ENCODE measurements at regions not wholly inside any gene's neighbourhood (a gene's known extent, or its start where the extent isn't known, plus 50 kb on each side); places are given as distances from the start of the nearest gene placed in this dataset.

DNA sequence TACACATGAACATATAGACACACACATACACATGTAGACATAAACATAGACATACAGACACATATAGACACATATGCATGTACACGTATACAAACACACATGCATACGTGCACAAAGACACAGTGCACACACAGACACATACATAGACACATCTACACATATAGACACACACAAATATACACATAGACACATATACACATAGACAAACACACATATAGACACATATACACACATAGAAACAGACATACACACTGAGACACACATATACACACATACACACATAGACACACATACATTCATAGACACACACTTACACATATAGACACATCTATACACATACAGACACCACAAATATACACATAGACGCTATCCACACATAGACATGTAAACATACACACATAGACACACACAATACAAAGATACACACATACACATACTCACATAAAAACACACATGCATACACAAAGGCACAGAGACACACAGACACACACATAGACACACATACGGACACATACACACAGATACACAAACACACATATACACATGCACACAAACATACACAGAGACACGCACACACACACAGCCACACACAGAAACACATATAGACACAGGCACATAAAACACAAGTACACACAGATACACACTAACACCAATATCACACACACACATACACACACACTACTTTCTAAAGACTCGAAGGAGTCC lies 254.0 kb downstream of the TSHZ3 start:
- H3K27ac ChIP-seq (ENCODE audit: low read length), result no peak overlapping the region

DNA sequence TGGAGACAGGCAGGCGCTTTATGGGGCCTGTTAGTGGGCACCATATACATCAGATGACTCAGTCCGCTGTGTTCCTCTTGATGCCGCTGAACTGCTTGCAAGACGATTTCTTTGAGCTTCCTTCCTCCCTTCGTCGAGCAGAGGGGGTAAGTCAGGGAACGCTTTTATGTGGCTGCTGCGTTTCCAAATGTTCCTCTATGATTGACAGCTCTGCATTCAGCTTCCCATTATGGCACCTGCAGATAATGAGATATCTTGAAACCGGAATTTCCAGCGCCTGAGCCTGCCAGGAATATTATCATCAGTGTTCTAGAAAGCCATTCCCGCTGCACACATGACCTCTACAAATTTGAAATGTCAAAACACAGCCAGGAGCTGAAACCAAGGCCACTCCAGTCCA lies 257.0 kb downstream of the TSHZ3 start:
- peaks cover 4% of the 10 kb centered on the region for H3F3A ChIP-seq (ENCODE audit: insufficient read depth, low read length, poor library complexity, severe bottlenecking)
- peak overlapping the region; percentile 22 for H3K4me3 ChIP-seq (ENCODE audit: low read length)
- H3K9ac ChIP-seq (ENCODE audit: low read length), result no peak overlapping the region
- no peaks in the 10 kb centered on the region for H3K79me2 ChIP-seq (replicated peaks; ENCODE audit: insufficient read depth, low read length)
- no peaks in the 10 kb centered on the region for H3K27me3 ChIP-seq (ENCODE audit: insufficient read depth, low read depth, low read length)
- H3K4me2 ChIP-seq (ENCODE audit: low read length), result peak overlapping the region; percentile 53
- H3K9me2 ChIP-seq (ENCODE audit: insufficient read depth, low read length), result no peaks in the 10 kb centered on the region
- TF ChIP-seq TAF1 (IDR thresholded peaks at IDR 0.05; ENCODE audit: low read depth), result no peak
- peak; percentile 48 for TF ChIP-seq EP300 (conservative IDR thresholded peaks at IDR 0.05; ENCODE audit: poor library complexity, severe bottlenecking)
- TF ChIP-seq, protein P1, sequence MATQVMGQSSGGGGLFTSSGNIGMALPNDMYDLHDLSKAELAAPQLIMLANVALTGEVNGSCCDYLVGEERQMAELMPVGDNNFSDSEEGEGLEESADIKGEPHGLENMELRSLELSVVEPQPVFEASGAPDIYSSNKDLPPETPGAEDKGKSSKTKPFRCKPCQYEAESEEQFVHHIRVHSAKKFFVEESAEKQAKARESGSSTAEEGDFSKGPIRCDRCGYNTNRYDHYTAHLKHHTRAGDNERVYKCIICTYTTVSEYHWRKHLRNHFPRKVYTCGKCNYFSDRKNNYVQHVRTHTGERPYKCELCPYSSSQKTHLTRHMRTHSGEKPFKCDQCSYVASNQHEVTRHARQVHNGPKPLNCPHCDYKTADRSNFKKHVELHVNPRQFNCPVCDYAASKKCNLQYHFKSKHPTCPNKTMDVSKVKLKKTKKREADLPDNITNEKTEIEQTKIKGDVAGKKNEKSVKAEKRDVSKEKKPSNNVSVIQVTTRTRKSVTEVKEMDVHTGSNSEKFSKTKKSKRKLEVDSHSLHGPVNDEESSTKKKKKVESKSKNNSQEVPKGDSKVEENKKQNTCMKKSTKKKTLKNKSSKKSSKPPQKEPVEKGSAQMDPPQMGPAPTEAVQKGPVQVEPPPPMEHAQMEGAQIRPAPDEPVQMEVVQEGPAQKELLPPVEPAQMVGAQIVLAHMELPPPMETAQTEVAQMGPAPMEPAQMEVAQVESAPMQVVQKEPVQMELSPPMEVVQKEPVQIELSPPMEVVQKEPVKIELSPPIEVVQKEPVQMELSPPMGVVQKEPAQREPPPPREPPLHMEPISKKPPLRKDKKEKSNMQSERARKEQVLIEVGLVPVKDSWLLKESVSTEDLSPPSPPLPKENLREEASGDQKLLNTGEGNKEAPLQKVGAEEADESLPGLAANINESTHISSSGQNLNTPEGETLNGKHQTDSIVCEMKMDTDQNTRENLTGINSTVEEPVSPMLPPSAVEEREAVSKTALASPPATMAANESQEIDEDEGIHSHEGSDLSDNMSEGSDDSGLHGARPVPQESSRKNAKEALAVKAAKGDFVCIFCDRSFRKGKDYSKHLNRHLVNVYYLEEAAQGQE (IDR thresholded peaks at IDR 0.05; ENCODE audit: borderline replicate concordance), result peak; percentile 100
- TF ChIP-seq SMC3 (conservative IDR thresholded peaks at IDR 0.05; ENCODE audit: poor library complexity), result peak; percentile 25
- peak; percentile 17 for TF ChIP-seq RAD21 (conservative IDR thresholded peaks at IDR 0.05)
- no peak for TF ChIP-seq MXI1 (conservative IDR thresholded peaks at IDR 0.05; ENCODE audit: poor library complexity, severe bottlenecking)
- no peak for TF ChIP-seq EZH2 (IDR thresholded peaks at IDR 0.05; ENCODE audit: borderline replicate concordance, insufficient read depth, low read length, poor library complexity, severe bottlenecking)
- peak; percentile 80 for TF ChIP-seq POLR2AphosphoS5 (IDR thresholded peaks at IDR 0.05)
- H2AFZ ChIP-seq (ENCODE audit: low read depth, low read length), result no peak overlapping the region
- H3K36me3 ChIP-seq (ENCODE audit: insufficient read depth, low read length), result no peaks in the 10 kb centered on the region
- H3K9me3 ChIP-seq (ENCODE audit: low read length), result no peaks in the 10 kb centered on the region
- no peaks in the 10 kb centered on the region for H4K20me1 ChIP-seq (ENCODE audit: insufficient read depth)
- peak overlapping the region; percentile 41 for H3K27ac ChIP-seq (ENCODE audit: low read length)

More for the DNA sequence above, 254.0 kb downstream of the TSHZ3 start:
- peaks cover 4% of the 10 kb centered on the region for H3F3A ChIP-seq (ENCODE audit: insufficient read depth, low read length, poor library complexity, severe bottlenecking)
- H3K79me2 ChIP-seq (replicated peaks; ENCODE audit: insufficient read depth, low read length), result no peaks in the 10 kb centered on the region
- H3K4me3 ChIP-seq (ENCODE audit: low read length), result no peak overlapping the region
- no peaks in the 10 kb centered on the region for H4K20me1 ChIP-seq (ENCODE audit: insufficient read depth)
- no peak overlapping the region for H3K4me2 ChIP-seq (ENCODE audit: low read length)
- TF ChIP-seq SMC3 (conservative IDR thresholded peaks at IDR 0.05; ENCODE audit: poor library complexity), result no peak
- no peak for TF ChIP-seq RAD21 (conservative IDR thresholded peaks at IDR 0.05)
- TF ChIP-seq, protein P2, sequence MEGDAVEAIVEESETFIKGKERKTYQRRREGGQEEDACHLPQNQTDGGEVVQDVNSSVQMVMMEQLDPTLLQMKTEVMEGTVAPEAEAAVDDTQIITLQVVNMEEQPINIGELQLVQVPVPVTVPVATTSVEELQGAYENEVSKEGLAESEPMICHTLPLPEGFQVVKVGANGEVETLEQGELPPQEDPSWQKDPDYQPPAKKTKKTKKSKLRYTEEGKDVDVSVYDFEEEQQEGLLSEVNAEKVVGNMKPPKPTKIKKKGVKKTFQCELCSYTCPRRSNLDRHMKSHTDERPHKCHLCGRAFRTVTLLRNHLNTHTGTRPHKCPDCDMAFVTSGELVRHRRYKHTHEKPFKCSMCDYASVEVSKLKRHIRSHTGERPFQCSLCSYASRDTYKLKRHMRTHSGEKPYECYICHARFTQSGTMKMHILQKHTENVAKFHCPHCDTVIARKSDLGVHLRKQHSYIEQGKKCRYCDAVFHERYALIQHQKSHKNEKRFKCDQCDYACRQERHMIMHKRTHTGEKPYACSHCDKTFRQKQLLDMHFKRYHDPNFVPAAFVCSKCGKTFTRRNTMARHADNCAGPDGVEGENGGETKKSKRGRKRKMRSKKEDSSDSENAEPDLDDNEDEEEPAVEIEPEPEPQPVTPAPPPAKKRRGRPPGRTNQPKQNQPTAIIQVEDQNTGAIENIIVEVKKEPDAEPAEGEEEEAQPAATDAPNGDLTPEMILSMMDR (IDR thresholded peaks at IDR 0.05; ENCODE audit: poor library complexity, severe bottlenecking), result no peak
- TF ChIP-seq EP300 (conservative IDR thresholded peaks at IDR 0.05; ENCODE audit: poor library complexity, severe bottlenecking), result no peak
- TF ChIP-seq, protein P1 (IDR thresholded peaks at IDR 0.05; ENCODE audit: borderline replicate concordance), result no peak
- TF ChIP-seq MXI1 (conservative IDR thresholded peaks at IDR 0.05; ENCODE audit: poor library complexity, severe bottlenecking), result no peak
- no peak for TF ChIP-seq POLR2AphosphoS5 (IDR thresholded peaks at IDR 0.05)
- no peak for TF ChIP-seq EZH2 (IDR thresholded peaks at IDR 0.05; ENCODE audit: borderline replicate concordance, insufficient read depth, low read length, poor library complexity, severe bottlenecking)
- TF ChIP-seq TAF1 (IDR thresholded peaks at IDR 0.05; ENCODE audit: low read depth), result no peak
- H3K36me3 ChIP-seq (ENCODE audit: insufficient read depth, low read length), result no peaks in the 10 kb centered on the region
- no peaks in the 10 kb centered on the region for H3K27me3 ChIP-seq (ENCODE audit: insufficient read depth, low read depth, low read length)
- H3K9ac ChIP-seq (ENCODE audit: low read length), result no peak overlapping the region
- no peaks in the 10 kb centered on the region for H3K9me2 ChIP-seq (ENCODE audit: insufficient read depth, low read length)
- H2AFZ ChIP-seq (ENCODE audit: low read depth, low read length), result no peak overlapping the region
- no peaks in the 10 kb centered on the region for H3K9me3 ChIP-seq (ENCODE audit: low read length)

All from neural cell (in vitro differentiated cells).